ENCODE measurements at regions not wholly inside any gene's neighbourhood (a gene's known extent, or its start where the extent isn't known, plus 50 kb on each side); places are given as distances from the start of the nearest gene placed in this dataset.

DNA sequence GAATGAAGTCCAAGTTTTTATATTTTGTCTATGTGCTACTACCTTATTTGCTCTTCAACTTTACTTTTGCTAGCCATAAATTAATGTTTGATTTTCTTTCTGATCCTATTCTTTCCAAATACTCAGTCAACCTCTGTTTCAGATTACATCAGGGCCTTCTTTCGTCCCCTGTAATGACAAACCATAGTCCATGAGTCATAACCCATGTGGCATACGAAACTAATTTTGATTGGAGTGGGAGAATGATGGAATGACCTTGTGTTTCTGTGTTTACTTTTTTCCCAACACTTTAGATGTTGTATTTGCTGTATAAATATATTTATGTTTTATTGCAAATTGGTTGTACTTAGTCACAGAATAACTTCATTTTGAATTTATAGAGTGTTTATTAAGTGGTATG is 1043.1 kb downstream of the DTWD2 start:
- TF ChIP-seq YY1 (IDR thresholded peaks at IDR 0.05; ENCODE audit: insufficient read depth, insufficient read length) (no peak), SUZ12 (IDR thresholded peaks at IDR 0.05; ENCODE audit: extremely low read depth, insufficient read depth, insufficient read length) (no peak), ZNF274 (IDR thresholded peaks at IDR 0.05; ENCODE audit: low read depth, low read length) (no peak)

Data from NT2/D1 (cell line).